ENCODE measurements at regions not wholly inside any gene's neighbourhood (a gene's known extent, or its start where the extent isn't known, plus 50 kb on each side); places are given as distances from the start of the nearest gene placed in this dataset.
"Not testable (repeated sequence)": the region's sequence is repeated elsewhere in the genome, so short reads cannot be mapped to it uniquely, and the experiment has no call there.

DNA sequence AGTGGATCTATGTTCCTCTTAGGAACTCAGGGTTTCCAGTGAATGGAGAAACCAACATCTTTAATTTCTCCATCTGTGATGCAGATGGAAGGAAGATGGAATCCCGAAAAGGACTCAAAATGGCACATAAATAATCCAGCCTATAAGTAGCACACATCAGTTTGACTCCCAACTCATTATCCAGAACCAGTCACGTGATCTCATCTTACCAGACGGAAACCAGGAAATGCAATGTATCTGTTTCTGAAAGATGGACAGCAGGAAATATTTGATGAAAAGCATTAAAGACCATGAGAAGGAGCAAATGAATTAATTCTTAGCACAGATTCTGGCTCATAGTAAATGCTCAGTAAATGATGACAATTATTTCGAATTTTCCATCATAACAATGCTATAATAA, 443.1 kb upstream of the FMR1 start:
- DNase-seq, result no peak

DNA sequence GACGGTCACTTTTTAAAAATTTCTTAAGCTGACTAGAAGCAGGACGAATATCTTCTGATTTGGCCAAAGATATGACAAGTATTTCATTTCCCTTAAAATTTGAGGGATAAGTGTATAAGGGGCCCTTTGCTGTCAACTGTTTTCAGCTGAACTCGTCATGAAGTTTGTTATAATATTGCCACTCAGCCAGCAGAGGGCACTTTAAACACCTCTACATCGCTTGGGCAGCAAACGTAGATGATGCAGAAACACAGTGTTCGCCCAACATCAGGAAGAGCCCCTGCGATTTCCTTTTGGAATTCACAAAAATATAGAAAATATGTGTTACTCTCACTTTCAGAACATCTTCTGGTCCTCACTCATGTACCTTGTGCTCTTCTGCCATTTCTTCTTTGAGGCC, 435.7 kb upstream of the FMR1 start:
- no peak for DNase-seq

GRCh38 chrX:147478899-147479298, 432.8 kb upstream of the FMR1 start:
- DNase-seq, result no peak

DNA sequence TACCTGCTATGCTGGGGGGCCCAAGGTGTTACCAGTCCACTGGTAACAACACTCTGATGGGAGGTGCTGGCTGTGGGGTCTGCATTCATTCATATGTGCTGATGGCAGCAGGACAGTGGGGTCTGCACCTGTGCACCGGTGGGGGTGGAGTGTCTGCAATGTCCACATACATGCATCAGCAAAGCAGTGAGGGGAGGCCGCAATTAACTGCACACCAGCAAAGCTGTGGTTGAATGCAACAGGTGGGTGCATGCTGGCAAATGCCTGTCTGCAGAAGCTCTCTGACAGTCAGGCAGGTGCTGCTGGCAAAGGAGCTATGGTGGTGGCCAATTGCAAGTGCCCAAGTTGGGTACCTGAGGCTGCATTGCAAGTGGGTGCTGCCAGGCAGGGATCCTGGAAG, 426.5 kb upstream of the FMR1 start:
- no peak for DNase-seq

DNA sequence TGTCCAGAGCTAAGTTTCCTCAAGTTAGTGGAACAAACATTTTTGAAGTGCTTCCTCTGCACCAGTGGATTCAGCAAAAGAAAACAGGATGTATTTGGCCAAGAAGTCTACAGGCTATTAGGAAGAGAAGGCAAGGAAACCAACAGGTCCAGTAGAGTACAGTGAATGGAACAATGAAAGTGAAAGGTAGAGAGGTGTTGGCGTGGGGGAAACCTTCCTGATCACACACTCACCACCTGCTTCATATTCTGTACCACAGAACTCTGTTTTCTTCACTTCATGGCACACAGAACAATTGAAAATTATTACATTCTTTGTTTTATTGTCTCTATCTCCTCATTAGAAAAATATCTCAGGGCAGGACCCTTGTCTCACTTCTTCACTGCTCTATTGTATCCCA, 417.4 kb upstream of the FMR1 start:
- no peak for DNase-seq

DNA sequence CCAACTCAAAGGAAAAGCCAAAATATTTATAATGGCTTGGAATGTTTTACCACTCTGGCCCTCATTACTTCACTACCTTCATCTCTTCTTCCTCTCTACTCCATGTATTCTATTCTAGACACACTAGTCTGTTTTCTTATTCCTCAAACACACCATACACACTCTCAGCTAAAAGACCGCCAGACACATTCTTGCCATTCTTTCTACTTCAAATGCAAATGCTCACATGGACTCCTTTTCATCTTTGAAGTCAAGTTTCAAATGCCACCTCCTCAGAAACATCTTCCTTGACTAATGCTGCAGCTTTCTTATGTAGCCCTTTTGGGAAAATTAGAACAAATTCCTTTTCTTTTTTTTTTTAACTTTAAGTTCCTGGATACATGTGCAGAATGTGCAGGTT, 412.9 kb upstream of the FMR1 start:
- no peak for DNase-seq

GRCh38 chrX:147522981-147523380, 388.7 kb upstream of the FMR1 start:
- DNase-seq, result no peak

- DNase-seq, result no peak
These were observed 378.3 kb upstream of the FMR1 start for GRCh38 chrX:147533426-147533825.

GRCh38 chrX:147537172-147537571, 374.5 kb upstream of the FMR1 start:
- no peak for DNase-seq

GRCh38 chrX:147548023-147548422, 363.7 kb upstream of the FMR1 start:
- not testable (repeated sequence) for DNase-seq

DNA sequence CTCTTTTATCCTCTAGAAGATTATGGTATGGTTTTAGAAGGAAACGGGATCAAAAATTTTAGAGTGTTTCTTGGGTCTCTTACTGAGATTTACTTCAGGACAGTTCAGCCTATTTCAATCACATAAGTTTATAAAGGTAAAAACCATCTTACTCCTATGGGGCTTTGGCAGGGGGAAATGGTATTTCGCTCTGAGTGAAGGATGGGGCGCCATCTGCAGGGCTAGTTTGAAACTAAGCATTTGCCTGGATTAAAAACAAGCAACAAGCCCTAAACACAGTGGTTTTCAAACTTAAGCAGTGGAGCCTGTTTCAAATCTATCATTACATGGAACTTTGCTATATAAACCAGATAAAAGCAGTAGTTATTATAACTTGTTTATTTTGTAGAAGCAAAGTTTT, 361.5 kb upstream of the FMR1 start:
- DNase-seq, result no peak

DNA sequence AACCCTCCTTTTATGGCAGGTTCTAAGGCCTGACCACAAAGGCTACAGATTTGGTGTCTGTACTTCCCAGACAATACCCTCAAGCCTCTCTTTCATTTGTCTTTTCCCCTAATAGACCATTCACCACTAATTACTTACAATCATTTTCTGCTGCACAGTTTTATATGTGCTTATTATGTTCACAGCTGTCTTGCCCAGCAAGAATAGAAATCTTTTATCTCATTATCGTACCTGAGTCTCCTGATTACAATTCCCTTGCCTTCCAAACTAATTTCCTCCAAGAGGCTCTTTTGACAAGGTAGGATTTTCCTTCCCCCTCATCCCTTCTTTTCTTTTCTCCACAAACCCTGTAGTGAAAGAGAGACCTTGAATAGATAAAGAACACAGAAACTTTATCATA, 352.5 kb upstream of the FMR1 start:
- no peak for DNase-seq

GRCh38 chrX:147565237-147565636, 346.5 kb upstream of the FMR1 start:
- DNase-seq, result peak; percentile 21

DNA sequence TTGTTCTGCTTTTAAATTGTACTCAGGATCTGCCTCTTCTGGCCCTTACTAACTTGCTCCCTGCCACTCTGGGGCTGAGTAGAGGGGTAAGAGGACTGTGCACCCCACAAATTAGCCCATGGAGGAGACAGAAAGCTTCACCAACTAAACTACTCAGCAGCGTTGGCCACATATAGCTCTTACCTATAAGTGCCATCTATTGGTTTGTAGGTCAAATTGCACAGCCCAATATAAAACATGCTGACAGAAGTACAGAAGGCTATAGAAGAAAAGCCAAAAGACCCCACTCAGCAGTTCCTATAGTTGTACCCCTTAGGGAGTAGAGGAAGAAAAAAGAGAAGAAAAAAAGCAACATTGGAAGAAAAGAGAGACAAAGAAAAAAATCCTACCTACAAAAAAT, 341.2 kb upstream of the FMR1 start:
- DNase-seq, result no peak

DNA sequence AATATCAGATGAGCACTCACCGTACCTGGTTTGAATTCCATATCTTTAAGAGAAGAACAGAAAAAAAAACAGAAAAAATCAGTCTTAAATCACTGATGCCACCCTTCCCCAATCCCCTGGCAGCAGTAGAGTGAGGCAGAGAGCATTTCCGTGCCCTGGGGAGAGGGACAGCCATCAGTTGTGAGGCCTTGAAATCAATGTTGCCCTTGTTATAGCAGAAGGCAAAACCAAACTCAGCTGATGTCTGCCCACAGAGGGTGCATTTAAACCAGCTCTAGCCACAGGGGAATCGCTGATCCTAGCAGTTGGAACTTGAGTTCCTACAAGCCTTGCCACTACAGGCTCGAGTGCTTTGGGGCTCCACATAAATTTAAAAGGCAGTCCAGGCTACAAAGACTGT, 338.5 kb upstream of the FMR1 start:
- DNase-seq, result no peak

GRCh38 chrX:147602176-147602696, 309.5 kb upstream of the FMR1 start:
- no peak for DNase-seq

DNA sequence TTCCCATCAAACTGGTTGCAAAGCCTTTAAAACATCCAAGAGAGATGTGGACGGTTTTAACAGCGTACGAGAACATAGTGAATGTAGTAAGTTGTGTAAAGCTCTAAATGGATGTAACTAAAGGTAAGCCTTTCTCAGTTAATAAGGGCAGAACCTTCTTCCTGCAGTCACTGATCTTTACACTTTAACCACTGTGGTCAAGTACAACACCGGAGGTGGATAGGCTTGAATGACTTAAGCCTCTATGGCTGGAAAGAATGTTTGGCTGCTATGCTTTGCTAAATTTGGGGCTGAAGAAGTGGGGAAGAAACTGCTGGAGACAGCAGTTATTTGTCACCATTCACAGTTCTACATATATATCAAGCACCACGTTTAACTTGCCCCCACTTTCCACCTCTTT, 285.1 kb upstream of the FMR1 start:
- DNase-seq, result no peak

DNA sequence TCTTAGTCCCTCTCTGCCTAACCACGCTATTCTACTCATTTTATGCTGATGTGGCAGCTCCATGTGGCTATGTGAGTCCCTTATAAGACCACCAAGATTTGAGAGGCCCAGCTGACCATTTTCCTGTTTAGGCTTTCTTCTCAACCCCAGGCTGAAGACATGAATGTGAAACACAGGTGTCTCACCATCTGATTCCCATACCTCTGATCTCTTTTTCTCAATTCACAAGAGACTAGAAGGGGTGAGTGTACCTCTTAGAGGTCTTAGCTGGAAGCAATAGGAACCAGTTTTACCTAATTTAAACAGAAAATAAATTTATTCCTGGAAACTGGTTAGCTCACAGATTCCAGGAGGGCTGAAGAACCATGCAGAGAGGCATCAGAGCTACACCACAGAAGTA, 276.5 kb upstream of the FMR1 start:
- DNase-seq, result no peak

GRCh38 chrX:147637190-147637589, 274.5 kb upstream of the FMR1 start:
- DNase-seq, result no peak

- DNase-seq, result no peak
These were observed 264.6 kb upstream of the FMR1 start for GRCh38 chrX:147646949-147647723.

- no peak for DNase-seq
These were observed 235.9 kb upstream of the FMR1 start for GRCh38 chrX:147675819-147676218.

DNA sequence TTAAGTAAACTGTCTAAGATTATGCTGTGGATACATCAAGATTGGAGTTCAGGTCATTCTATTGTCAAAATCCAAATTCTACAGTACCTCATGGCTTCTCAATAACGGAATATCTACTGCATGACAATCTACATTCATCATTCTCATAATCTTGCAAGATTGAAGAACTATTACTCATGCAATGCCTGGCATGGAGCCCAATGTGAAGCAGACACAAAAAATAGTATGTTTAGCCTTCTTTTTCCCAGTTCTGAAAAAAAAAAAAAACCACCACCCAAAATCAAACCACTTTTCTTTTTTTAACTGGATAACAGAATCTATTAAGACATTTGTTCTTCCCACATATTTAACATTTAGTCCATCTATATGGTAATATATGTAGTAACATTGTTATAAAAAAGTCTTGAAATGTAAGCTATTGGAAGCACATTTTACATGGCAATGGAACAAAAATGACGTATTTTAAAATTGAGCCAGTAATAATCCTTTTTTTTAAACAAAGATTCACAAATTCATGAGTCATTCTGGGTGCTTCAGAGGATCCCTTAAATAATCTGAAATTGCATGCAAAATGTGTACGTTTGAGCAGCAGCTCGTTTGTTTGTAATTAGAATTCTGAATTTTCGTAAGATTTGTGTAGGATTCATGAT, 232.2 kb upstream of the FMR1 start:
- DNase-seq, result peak; percentile 10

DNA sequence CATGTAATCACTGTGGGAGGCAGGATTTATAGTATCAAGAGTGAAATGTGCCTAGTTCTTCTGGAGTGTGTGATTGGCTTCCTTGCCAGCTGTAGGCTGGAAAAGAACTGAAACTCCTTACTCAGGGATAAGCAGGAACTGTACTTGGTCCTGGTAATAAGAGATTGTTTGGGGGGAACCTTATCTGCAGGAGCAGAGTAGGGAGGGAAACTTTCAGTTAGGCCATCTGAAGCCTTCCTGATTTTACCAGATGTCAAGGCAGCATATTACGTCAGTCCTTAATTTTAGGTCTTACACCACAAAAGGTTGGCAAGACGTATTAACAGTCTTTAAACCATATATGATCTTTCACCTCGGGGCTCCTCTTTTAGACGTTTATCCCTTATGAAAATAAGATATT, 231.5 kb upstream of the FMR1 start:
- no peak for DNase-seq

- no peak for DNase-seq
These were observed 218.2 kb upstream of the FMR1 start for GRCh38 chrX:147693511-147693910.

GRCh38 chrX:147699061-147699460, 212.7 kb upstream of the FMR1 start:
- DNase-seq, result no peak
